ENCODE measurements at regions not wholly inside any gene's neighbourhood (a gene's known extent, or its start where the extent isn't known, plus 50 kb on each side); places are given as distances from the start of the nearest gene placed in this dataset.

GRCh38 chr21:19440792-19441655 lies 1037.4 kb upstream of the TMPRSS15 start:
- H3K9me3 ChIP-seq, result no peaks in the 10 kb centered on the region

GRCh38 chr21:19458295-19458694 lies 1054.7 kb upstream of the TMPRSS15 start:
- Histone ChIP-seq H3K4me1 (no peaks in the 10 kb centered on the region), H3K36me3 (no peaks in the 10 kb centered on the region), H3K9me3 (no peaks in the 10 kb centered on the region), H3K4me3 (no peak overlapping the region), H3K27me3 (no peaks in the 10 kb centered on the region), H3K27ac (no peak overlapping the region)
- no peak for TF ChIP-seq CTCF (IDR thresholded peaks at IDR 0.05)
- DNase-seq (ENCODE audit: low spot score), result no peak

More at GRCh38 chr21:19440792-19441655, 1037.4 kb upstream of the TMPRSS15 start:
- Histone ChIP-seq H3K4me3 (no peak overlapping the region), H3K27ac (no peak overlapping the region), H3K4me1 (no peaks in the 10 kb centered on the region), H3K27me3 (no peaks in the 10 kb centered on the region), H3K36me3 (no peaks in the 10 kb centered on the region)
- DNase-seq (ENCODE audit: low spot score), result no peak
- no peak for TF ChIP-seq CTCF (IDR thresholded peaks at IDR 0.05)

GRCh38 chr21:19461481-19462205 lies 1058.1 kb upstream of the TMPRSS15 start:
- no peaks in the 10 kb centered on the region for H3K9me3 ChIP-seq
- no peak overlapping the region for H3K4me3 ChIP-seq
- H3K4me1 ChIP-seq, result no peaks in the 10 kb centered on the region
- no peak for DNase-seq (ENCODE audit: low spot score)
- H3K27me3 ChIP-seq, result no peaks in the 10 kb centered on the region
- TF ChIP-seq CTCF (IDR thresholded peaks at IDR 0.05), result no peak
- H3K27ac ChIP-seq, result no peak overlapping the region
- no peaks in the 10 kb centered on the region for H3K36me3 ChIP-seq

- no peak overlapping the region for H3K4me3 ChIP-seq
- H3K36me3 ChIP-seq, result no peaks in the 10 kb centered on the region
- H3K27ac ChIP-seq, result no peak overlapping the region
- no peaks in the 10 kb centered on the region for H3K27me3 ChIP-seq
- DNase-seq (ENCODE audit: low spot score), result no peak
- TF ChIP-seq CTCF (IDR thresholded peaks at IDR 0.05), result no peak
- no peaks in the 10 kb centered on the region for H3K4me1 ChIP-seq
- H3K9me3 ChIP-seq, result no peaks in the 10 kb centered on the region
These were observed 1060.4 kb upstream of the TMPRSS15 start for GRCh38 chr21:19463966-19464365.

- H3K4me1 ChIP-seq, result no peaks in the 10 kb centered on the region
- H3K36me3 ChIP-seq, result no peaks in the 10 kb centered on the region
- DNase-seq (ENCODE audit: low spot score), result no peak
- no peak overlapping the region for H3K27ac ChIP-seq
- no peaks in the 10 kb centered on the region for H3K27me3 ChIP-seq
- no peak overlapping the region for H3K4me3 ChIP-seq
- no peaks in the 10 kb centered on the region for H3K9me3 ChIP-seq
- no peak for TF ChIP-seq CTCF (IDR thresholded peaks at IDR 0.05)
These were observed 1065.6 kb upstream of the TMPRSS15 start for GRCh38 chr21:19468991-19469715.

All from right atrium auricular region (tissue), 2 donors.